LoVo (cell line): ENCODE measurements at regions not wholly inside any gene's neighbourhood (a gene's known extent, or its start where the extent isn't known, plus 50 kb on each side); places are given as distances from the start of the nearest gene placed in this dataset.

ENCODE experiments used
- DNase-seq: peaks from one replicate; pipeline ENCODE4 v3.0.0-alpha.2; 2016; ENCODE audit warnings: low spot score

- DNase-seq = no peak
Observed at GRCh38 chr7:7118822-7119221, 63.5 kb upstream of the C1GALT1 start.

GRCh38 chr7:7119729-7120128, 62.6 kb upstream of the C1GALT1 start:
- DNase-seq = no peak

GRCh38 chr7:7122033-7122478, 60.3 kb upstream of the C1GALT1 start:
- DNase-seq = no peak

DNA sequence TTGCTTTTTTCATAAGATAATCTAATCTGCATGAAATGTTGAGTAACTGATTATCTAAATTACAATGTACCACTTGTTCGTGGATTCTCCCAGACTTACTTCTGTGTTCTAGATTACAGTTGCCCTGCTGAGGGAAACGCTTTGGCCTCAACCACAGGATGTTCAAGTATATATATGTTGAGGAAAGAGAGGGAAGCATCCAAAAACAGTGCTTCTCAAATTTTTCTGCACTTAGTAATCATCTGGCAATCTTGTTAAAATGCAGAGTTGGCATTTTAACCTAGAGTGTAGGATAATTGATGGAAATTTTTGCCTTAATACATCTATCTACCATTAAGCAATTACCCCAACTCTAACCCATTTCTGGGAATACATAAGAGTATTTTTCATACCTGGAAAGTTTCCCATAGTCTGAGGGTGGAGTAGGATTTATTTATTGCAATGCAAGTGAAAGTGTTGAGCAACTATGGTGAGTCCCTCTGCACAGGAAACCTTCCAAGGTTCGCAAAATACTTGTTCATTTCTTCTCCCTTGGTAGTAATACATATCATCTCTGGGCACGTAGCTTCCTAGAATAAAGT, 59.6 kb upstream of the C1GALT1 start:
- DNase-seq = no peak

- DNase-seq = no peak
Observed at GRCh38 chr7:7125963-7126362, 56.4 kb upstream of the C1GALT1 start.

DNA sequence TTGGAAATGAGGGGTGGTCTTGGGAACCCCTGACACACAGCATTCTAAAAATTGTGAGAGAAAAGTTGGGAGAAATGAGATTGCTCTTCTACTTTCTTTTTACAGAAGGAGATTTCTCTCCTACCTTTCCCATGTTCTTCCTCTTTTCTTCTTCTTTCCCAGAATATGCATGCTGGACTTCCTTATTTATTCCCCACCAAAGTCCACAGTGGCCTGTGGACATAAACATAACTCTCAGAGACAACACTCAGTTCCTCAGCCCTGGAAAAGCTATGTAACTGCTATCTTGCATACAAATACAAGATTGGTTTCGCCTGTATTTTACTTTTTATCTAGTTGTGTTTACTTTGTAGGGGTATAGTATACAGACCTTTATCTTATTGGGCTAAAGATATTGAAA, 54.6 kb upstream of the C1GALT1 start:
- DNase-seq = no peak

DNA sequence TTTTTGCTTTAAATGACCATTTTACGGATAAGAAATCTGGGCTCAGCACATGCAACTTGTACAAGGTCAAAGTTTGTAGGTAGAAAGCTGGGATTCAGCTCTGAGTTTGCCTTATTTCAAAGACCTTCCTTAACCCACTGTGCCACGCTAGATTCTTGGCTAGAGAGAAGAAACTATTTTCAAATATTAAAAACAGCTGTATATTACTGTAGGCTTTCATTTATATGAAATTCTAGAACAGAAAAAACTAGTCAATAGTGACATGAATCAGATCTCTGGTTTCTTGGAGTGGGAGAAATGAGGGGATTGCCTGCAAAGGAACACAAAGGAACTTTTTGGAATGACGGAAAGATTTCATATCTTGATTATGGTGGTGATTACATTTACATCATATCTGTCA, 53.0 kb upstream of the C1GALT1 start:
- DNase-seq = no peak

DNA sequence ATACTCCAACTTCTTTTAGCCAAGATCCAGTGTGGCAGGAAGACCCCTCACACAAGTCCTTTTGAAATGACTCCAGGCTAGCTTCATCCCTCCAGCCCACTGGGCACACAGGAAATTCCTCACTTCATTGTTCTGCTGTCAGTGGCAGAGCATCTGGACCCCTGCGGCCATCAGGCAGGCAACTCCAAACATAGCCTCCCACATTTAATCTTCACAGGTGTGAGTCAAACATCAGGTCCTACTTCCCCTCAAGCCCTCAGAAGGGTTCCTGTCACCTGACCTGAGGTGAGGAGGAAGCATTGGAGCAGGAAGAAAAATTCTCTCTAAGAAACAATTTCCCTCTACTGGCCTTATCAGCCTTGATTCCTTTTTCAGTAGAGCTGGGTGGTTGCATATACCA, 51.1 kb upstream of the C1GALT1 start:
- no peak for DNase-seq
